Trophoblast cell (in vitro differentiated cells and primary cell): ENCODE measurements at regions not wholly inside any gene's neighbourhood (a gene's known extent, or its start where the extent isn't known, plus 50 kb on each side); places are given as distances from the start of the nearest gene placed in this dataset.

Source experiments
- DNase-seq, 2 donors: peaks; one replicate each; pipeline ENCODE4 v3.0.0-alpha.2; 2016
- H2AFZ ChIP-seq: 2 replicates; pipeline ENCODE4 v1.6.1; 2013; ENCODE audit warnings: low read length, moderate library complexity, mild to moderate bottlenecking; ENCODE audit not compliant: insufficient read depth, poor library complexity
- H2AK5ac ChIP-seq: 2 replicates; pipeline ENCODE4 v1.6.1; 2013; ENCODE audit warnings: mild to moderate bottlenecking, low read length
- H2BK120ac ChIP-seq: 2 replicates; pipeline ENCODE4 v1.6.1; 2013; ENCODE audit warnings: low read length, mild to moderate bottlenecking, moderate library complexity; ENCODE audit not compliant: insufficient read depth, poor library complexity
- H2BK12ac ChIP-seq: 2 replicates; pipeline ENCODE4 v1.6.1; 2013; ENCODE audit warnings: mild to moderate bottlenecking, low read length, moderate library complexity
- H2BK5ac ChIP-seq: 2 replicates; pipeline ENCODE4 v1.6.1; 2013; ENCODE audit warnings: low read length, low read depth, moderate library complexity, mild to moderate bottlenecking; ENCODE audit not compliant: poor library complexity
- H3K14ac ChIP-seq: 2 replicates; pipeline ENCODE4 v1.6.1; 2013; ENCODE audit warnings: mild to moderate bottlenecking, low read length
- H3K18ac ChIP-seq: 2 replicates; pipeline ENCODE4 v1.6.1; 2013; ENCODE audit warnings: mild to moderate bottlenecking, low read length
- H3K23ac ChIP-seq: 2 replicates; pipeline ENCODE4 v1.6.1; 2013; ENCODE audit warnings: low read length
- H3K27ac ChIP-seq: 2 replicates; pipeline ENCODE4 v1.5.1; 2013; ENCODE audit warnings: low read depth, mild to moderate bottlenecking, inconsistent platforms, low read length, moderate library complexity
- H3K27me3 ChIP-seq: 2 replicates; pipeline ENCODE4 v1.6.1; 2013; ENCODE audit warnings: inconsistent platforms, mild to moderate bottlenecking, low read length, moderate library complexity; ENCODE audit not compliant: insufficient read depth
- H3K36me3 ChIP-seq, 2 experiments: 1 replicate in 1 of 2; 2 replicates in 1 of 2; pipeline ENCODE4 v1.6.1; 2013; ENCODE audit warnings: low read length in 2 of 2, mild to moderate bottlenecking in 2 of 2, moderate library complexity in 1 of 2; ENCODE audit not compliant: insufficient read depth in 2 of 2, control insufficient read depth in 1 of 2
- H3K4ac ChIP-seq: 2 replicates; pipeline ENCODE4 v1.6.1; 2013; ENCODE audit warnings: low read depth, mild to moderate bottlenecking, low read length, moderate library complexity
- H3K4me1 ChIP-seq, 2 experiments: 1 replicate in 1 of 2; 2 replicates in 1 of 2; pipeline ENCODE4 v1.6.1; 2013; ENCODE audit warnings: low read length in 2 of 2, mild to moderate bottlenecking in 2 of 2, moderate library complexity in 1 of 2; ENCODE audit not compliant: insufficient read depth in 2 of 2, control insufficient read depth in 1 of 2
- H3K4me2 ChIP-seq: 2 replicates; pipeline ENCODE4 v1.6.1; 2013; ENCODE audit warnings: inconsistent platforms, mild to moderate bottlenecking, low read length, moderate library complexity
- H3K4me3 ChIP-seq: 2 replicates; pipeline ENCODE4 v1.5.1; 2013; ENCODE audit warnings: mild to moderate bottlenecking, low read depth, low read length, inconsistent platforms
- H3K79me1 ChIP-seq: one replicate; pipeline ENCODE4 v1.6.1; 2013; ENCODE audit warnings: low read length
- H3K79me2 ChIP-seq: 2 replicates; pipeline ENCODE4 v1.6.1; 2013; ENCODE audit warnings: low read length, mild to moderate bottlenecking; ENCODE audit not compliant: control insufficient read depth, insufficient read depth, poor library complexity
- H3K9ac ChIP-seq: 2 replicates; pipeline ENCODE4 v1.6.1; 2013; ENCODE audit warnings: mild to moderate bottlenecking, low read length
- H3K9me3 ChIP-seq: 2 replicates; pipeline ENCODE4 v1.6.1; 2013; ENCODE audit warnings: low read depth, mild to moderate bottlenecking, control low read depth, inconsistent platforms, low read length; ENCODE audit not compliant: insufficient read depth
- H4K12ac ChIP-seq: 2 replicates; pipeline ENCODE4 v1.6.1; 2013; ENCODE audit warnings: low read depth, mild to moderate bottlenecking, low read length, moderate library complexity
- H4K8ac ChIP-seq: 2 replicates; pipeline ENCODE4 v1.6.1; 2013; ENCODE audit warnings: low read depth, mild to moderate bottlenecking, low read length, moderate library complexity
- H4K91ac ChIP-seq: one replicate; pipeline ENCODE4 v1.6.1; 2013; ENCODE audit warnings: low read depth, mild to moderate bottlenecking, low read length, moderate library complexity
- WGBS: extraction: QIAGEN DNeasy Blood & Tissue Kit; methylation state at CpG from one replicate; pipeline ENCODE4 v1.1.7; 2013; ENCODE audit warnings: missing lambda C conversion rate; ENCODE audit not compliant: insufficient read length, insufficient coverage; ENCODE audit errors: extremely low coverage; 5-methylcytosine and 5-hydroxymethylcytosine counted together

GRCh38 chr6:1153696-1154245 lies 158.1 kb upstream of the FOXQ1 start:
- no peak overlapping the region for H3K4me2 ChIP-seq
- no peak overlapping the region for H4K8ac ChIP-seq
- DNase-seq: peak; percentile 59 to 96
- no peak overlapping the region for H3K4me3 ChIP-seq
- no peak overlapping the region for H3K23ac ChIP-seq
- peaks cover 5% of the 10 kb centered on the region for H3K9me3 ChIP-seq
- H4K91ac ChIP-seq: no peak overlapping the region
- no peaks in the 10 kb centered on the region for H3K79me2 ChIP-seq
- no peak overlapping the region for H3K4ac ChIP-seq
- H2AFZ ChIP-seq: no peak overlapping the region
- no peak overlapping the region for H3K18ac ChIP-seq
- no peaks in the 10 kb centered on the region for H3K4me1 ChIP-seq
- no peaks in the 10 kb centered on the region for H3K79me1 ChIP-seq
- no peak overlapping the region for H3K27ac ChIP-seq
- H4K12ac ChIP-seq: no peak overlapping the region
- no peak overlapping the region for H3K14ac ChIP-seq
- H2AK5ac ChIP-seq: no peak overlapping the region
- no peak overlapping the region for H2BK120ac ChIP-seq
- H3K36me3 ChIP-seq: no peaks in the 10 kb centered on the region
- H2BK5ac ChIP-seq: no peak overlapping the region
- H2BK12ac ChIP-seq: no peak overlapping the region
- no peaks in the 10 kb centered on the region for H3K27me3 ChIP-seq
- H3K9ac ChIP-seq: no peak overlapping the region

DNA sequence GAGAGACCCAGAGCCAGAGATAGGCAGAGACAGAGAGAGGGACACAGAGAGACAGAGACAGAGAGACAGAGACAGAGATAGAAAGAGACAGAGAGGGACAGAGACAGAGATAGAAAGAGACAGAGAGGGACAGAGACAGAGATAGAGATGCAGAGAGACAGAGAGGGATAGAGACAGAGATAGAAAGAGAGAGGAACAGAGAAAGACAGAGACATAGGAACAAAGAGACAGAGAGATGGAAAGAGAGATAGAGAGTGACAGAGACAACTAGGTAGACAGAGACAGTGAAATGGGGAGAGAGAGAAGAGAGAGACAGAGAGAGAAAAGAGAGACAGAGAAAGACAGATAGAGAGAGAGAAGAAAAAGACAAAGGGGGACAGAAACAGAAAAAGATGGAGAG lies 165.4 kb upstream of the FOXQ1 start:
- Histone ChIP-seq H3K4me1 (peaks cover 0 to 3% of the 10 kb centered on the region in 2 experiments), H4K91ac (no peak overlapping the region), H2AFZ (no peak overlapping the region), H2BK120ac (no peak overlapping the region), H3K18ac (no peak overlapping the region), H2BK5ac (no peak overlapping the region), H3K79me2 (no peaks in the 10 kb centered on the region), H3K27ac (no peak overlapping the region), H3K9me3 (peaks cover 2% of the 10 kb centered on the region), H3K23ac (no peak overlapping the region), H4K12ac (no peak overlapping the region), H3K9ac (no peak overlapping the region), H2AK5ac (no peak overlapping the region), H3K14ac (no peak overlapping the region), H3K36me3 (no peaks in the 10 kb centered on the region), H3K4me2 (no peak overlapping the region), H4K8ac (no peak overlapping the region), H3K4ac (no peak overlapping the region), H3K27me3 (no peaks in the 10 kb centered on the region), H2BK12ac (no peak overlapping the region), H3K4me3 (no peak overlapping the region), H3K79me1 (no peaks in the 10 kb centered on the region)
- DNase-seq: no peak

DNA sequence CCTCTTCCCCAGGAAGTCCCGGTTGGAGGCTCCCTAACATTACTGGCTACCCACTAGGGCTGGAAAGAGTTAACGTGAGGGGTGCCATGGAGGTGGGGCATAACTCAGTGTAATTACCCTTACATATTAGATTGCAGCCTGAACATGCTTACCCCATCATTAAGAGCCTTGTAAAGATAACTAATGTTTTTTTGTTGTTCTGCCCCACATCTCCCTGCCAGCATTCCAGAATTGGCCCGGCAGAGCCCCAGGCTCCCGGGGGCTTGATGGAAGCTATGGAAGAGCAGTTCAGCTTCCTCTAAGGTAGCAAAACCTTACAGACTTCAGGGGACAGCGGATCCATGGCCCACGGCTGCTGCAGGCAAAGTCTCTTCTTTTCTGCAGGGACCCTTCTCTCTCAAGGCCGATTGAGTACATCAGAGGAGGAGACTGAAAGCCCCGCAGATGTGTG lies 166.1 kb upstream of the FOXQ1 start:
- no peak overlapping the region for H3K27ac ChIP-seq
- H3K4me3 ChIP-seq: no peak overlapping the region
- no peak overlapping the region for H2BK120ac ChIP-seq
- no peaks in the 10 kb centered on the region for H3K79me2 ChIP-seq
- no peak overlapping the region for H2AK5ac ChIP-seq
- H3K4ac ChIP-seq: no peak overlapping the region
- H3K9ac ChIP-seq: no peak overlapping the region
- H3K27me3 ChIP-seq: no peaks in the 10 kb centered on the region
- H2AFZ ChIP-seq: no peak overlapping the region
- no peak overlapping the region for H2BK12ac ChIP-seq
- H4K91ac ChIP-seq: no peak overlapping the region
- H3K9me3 ChIP-seq: peaks cover 2% of the 10 kb centered on the region
- WGBS: no CpG with 5 or more reads among the region's 8 CpGs
- H3K23ac ChIP-seq: no peak overlapping the region
- H3K36me3 ChIP-seq: no peaks in the 10 kb centered on the region
- no peak overlapping the region for H3K18ac ChIP-seq
- no peak overlapping the region for H2BK5ac ChIP-seq
- no peak overlapping the region for H4K12ac ChIP-seq
- no peaks in the 10 kb centered on the region for H3K79me1 ChIP-seq
- H4K8ac ChIP-seq: no peak overlapping the region
- no peak overlapping the region for H3K4me2 ChIP-seq
- H3K14ac ChIP-seq: no peak overlapping the region
- peaks cover 0 to 3% of the 10 kb centered on the region in 2 experiments for H3K4me1 ChIP-seq
- DNase-seq: no peak

GRCh38 chr6:1144842-1145767 lies 166.8 kb upstream of the FOXQ1 start:
- no peak overlapping the region for H3K14ac ChIP-seq
- H2AFZ ChIP-seq: no peak overlapping the region
- H3K79me1 ChIP-seq: no peaks in the 10 kb centered on the region
- H3K4ac ChIP-seq: no peak overlapping the region
- H2BK5ac ChIP-seq: no peak overlapping the region
- H3K23ac ChIP-seq: no peak overlapping the region
- H3K36me3 ChIP-seq: no peaks in the 10 kb centered on the region
- DNase-seq: no peak
- H3K27ac ChIP-seq: no peak overlapping the region
- no peak overlapping the region for H4K8ac ChIP-seq
- H3K4me3 ChIP-seq: no peak overlapping the region
- H3K4me2 ChIP-seq: no peak overlapping the region
- no peak overlapping the region for H2BK12ac ChIP-seq
- no peaks in the 10 kb centered on the region for H3K9me3 ChIP-seq
- no peaks in the 10 kb centered on the region for H3K79me2 ChIP-seq
- no CpG with 5 or more reads among the region's 10 CpGs for WGBS
- no peak overlapping the region for H4K12ac ChIP-seq
- peaks cover 0 to 3% of the 10 kb centered on the region in 2 experiments for H3K4me1 ChIP-seq
- no peak overlapping the region for H3K9ac ChIP-seq
- no peaks in the 10 kb centered on the region for H3K27me3 ChIP-seq
- H4K91ac ChIP-seq: no peak overlapping the region
- H3K18ac ChIP-seq: no peak overlapping the region
- H2BK120ac ChIP-seq: no peak overlapping the region
- no peak overlapping the region for H2AK5ac ChIP-seq
